GM21423 (cell line): ENCODE measurements at regions not wholly inside any gene's neighbourhood (a gene's known extent, or its start where the extent isn't known, plus 50 kb on each side); places are given as distances from the start of the nearest gene placed in this dataset.
"Not testable (repeated sequence)": the region's sequence is repeated elsewhere in the genome, so short reads cannot be mapped to it uniquely, and the experiment has no call there.

Experiments
- ATAC-seq: cut with Tn5 transposase; IDR thresholded peaks from one replicate; pipeline ENCODE4 v1.9.1; 2021; ENCODE audit warnings: mild to moderate bottlenecking, moderate library complexity; ENCODE audit not compliant: unreplicated experiment

- ATAC-seq = no peak
These were observed 392.4 kb downstream of the TECRL start for GRCh38 chr4:64016893-64017292.

- no peak for ATAC-seq
These were observed 394.6 kb downstream of the TECRL start for GRCh38 chr4:64014647-64015046.

GRCh38 chr4:64001229-64001898, 407.9 kb downstream of the TECRL start:
- ATAC-seq = peak; percentile 72

GRCh38 chr4:64000241-64000640, 409.0 kb downstream of the TECRL start:
- no peak for ATAC-seq

GRCh38 chr4:63986253-63986652, 423.0 kb downstream of the TECRL start:
- no peak for ATAC-seq

GRCh38 chr4:63983224-63983623, 426.0 kb downstream of the TECRL start:
- no peak for ATAC-seq

- no peak for ATAC-seq
These were observed 443.4 kb downstream of the TECRL start for GRCh38 chr4:63965875-63966274.

GRCh38 chr4:63942706-63943286, 466.5 kb downstream of the TECRL start:
- ATAC-seq = not testable (repeated sequence)

- ATAC-seq = no peak
These were observed 471.3 kb downstream of the TECRL start for GRCh38 chr4:63937961-63938360.

GRCh38 chr4:63922146-63922545, 487.1 kb downstream of the TECRL start:
- ATAC-seq = no peak

GRCh38 chr4:63921561-63921960, 487.7 kb downstream of the TECRL start:
- ATAC-seq = no peak

- no peak for ATAC-seq
These were observed 489.4 kb downstream of the TECRL start for GRCh38 chr4:63919636-63920365.

GRCh38 chr4:63906660-63907183, 502.5 kb downstream of the TECRL start:
- no peak for ATAC-seq

- ATAC-seq = no peak
These were observed 505.0 kb downstream of the TECRL start for GRCh38 chr4:63904201-63904600.

- no peak for ATAC-seq
These were observed 507.9 kb downstream of the TECRL start for GRCh38 chr4:63901304-63901703.

- ATAC-seq = no peak
These were observed 510.3 kb downstream of the TECRL start for GRCh38 chr4:63898961-63899360.

- no peak for ATAC-seq
These were observed 515.1 kb downstream of the TECRL start for GRCh38 chr4:63894161-63894560.

- no peak for ATAC-seq
These were observed 539.9 kb downstream of the TECRL start for GRCh38 chr4:63869370-63869769.

- no peak for ATAC-seq
These were observed 557.8 kb downstream of the TECRL start for GRCh38 chr4:63851496-63851895.

GRCh38 chr4:63841266-63841665, 568.0 kb downstream of the TECRL start:
- no peak for ATAC-seq

GRCh38 chr4:63831590-63832155, 577.6 kb downstream of the TECRL start:
- ATAC-seq = no peak
